Peyer's patch (tissue), 4 donors: ENCODE measurements at regions not wholly inside any gene's neighbourhood (a gene's known extent, or its start where the extent isn't known, plus 50 kb on each side); places are given as distances from the start of the nearest gene placed in this dataset.

ENCODE experiments used
- DNase-seq, 3 donors: peaks; one replicate each; pipeline ENCODE4 v3.0.0-alpha.2; 2017 to 2019
- H3K27ac ChIP-seq, 4 donors: fragments of 200-600 bp; sonication (generic); one replicate each; pipeline ENCODE4 v1.5.1; 2016 to 2019
- H3K27me3 ChIP-seq, 2 donors: fragments of 200-600 bp; sonication (generic); one replicate each; pipeline ENCODE4 v1.5.1; 2019
- H3K36me3 ChIP-seq, 3 donors: fragments of 200-600 bp; sonication (generic); one replicate each; pipeline ENCODE4 v1.5.1; 2016 to 2019
- H3K4me1 ChIP-seq, 4 donors: fragments of 200-600 bp; sonication (generic); one replicate each; pipeline ENCODE4 v1.5.1; 2016 to 2019
- H3K4me3 ChIP-seq, 4 donors: fragments of 200-600 bp; sonication (generic); 1 replicate in 3 of 4; 2 replicates in 1 of 4; pipeline ENCODE4 v1.5.1; 2016 to 2019; ENCODE audit warnings: mild to moderate bottlenecking in 1 of 4
- H3K9me3 ChIP-seq, 4 donors: fragments of 200-600 bp; sonication (generic); one replicate each; pipeline ENCODE4 v1.5.1; 2016 to 2019; ENCODE audit warnings: mild to moderate bottlenecking in 1 of 4
- POLR2A ChIP-seq, 2 donors: fragments of 450-650 bp; IDR thresholded peaks; one replicate each; pipeline ENCODE4 v1.5.1; 2017; ENCODE audit warnings: antibody characterized with exemption in 2 of 2, mild to moderate bottlenecking in 2 of 2, moderate library complexity in 2 of 2
- TF ChIP-seq, protein P1 (sequence below), 6 experiments: fragments of 450-650 bp in 4 of 6; fragments of 200-600 bp in 2 of 6; sonication (generic) in 1 of 6; IDR thresholded peaks; one replicate each; pipeline ENCODE4 v1.5.1; 2017 to 2019; ENCODE audit warnings: antibody characterized with exemption in 6 of 6, mild to moderate bottlenecking in 3 of 6, moderate library complexity in 1 of 6

DNA sequence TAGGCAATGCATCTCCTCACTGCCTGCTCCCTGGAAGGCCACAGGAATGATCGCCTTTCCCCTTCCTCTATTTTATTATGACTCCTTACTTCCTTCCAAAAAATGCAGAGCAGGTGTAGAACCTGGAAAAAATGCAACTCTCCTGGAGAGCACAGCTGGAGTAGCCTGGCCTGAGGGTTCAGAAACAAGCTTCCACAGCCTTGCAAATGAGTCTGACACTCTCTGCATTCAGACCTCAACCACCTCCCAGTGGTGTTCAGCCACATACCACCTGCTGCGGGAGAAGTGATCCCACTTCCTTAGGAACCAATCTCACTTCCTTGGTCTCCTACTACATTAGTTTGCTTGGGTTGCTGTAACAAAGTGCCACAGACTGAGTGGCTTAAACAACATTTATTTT is 368.1 kb upstream of the NOCT start:
- H3K36me3 ChIP-seq = no peaks in the 10 kb centered on the region
- no peak overlapping the region for H3K4me3 ChIP-seq
- TF ChIP-seq, protein P1, sequence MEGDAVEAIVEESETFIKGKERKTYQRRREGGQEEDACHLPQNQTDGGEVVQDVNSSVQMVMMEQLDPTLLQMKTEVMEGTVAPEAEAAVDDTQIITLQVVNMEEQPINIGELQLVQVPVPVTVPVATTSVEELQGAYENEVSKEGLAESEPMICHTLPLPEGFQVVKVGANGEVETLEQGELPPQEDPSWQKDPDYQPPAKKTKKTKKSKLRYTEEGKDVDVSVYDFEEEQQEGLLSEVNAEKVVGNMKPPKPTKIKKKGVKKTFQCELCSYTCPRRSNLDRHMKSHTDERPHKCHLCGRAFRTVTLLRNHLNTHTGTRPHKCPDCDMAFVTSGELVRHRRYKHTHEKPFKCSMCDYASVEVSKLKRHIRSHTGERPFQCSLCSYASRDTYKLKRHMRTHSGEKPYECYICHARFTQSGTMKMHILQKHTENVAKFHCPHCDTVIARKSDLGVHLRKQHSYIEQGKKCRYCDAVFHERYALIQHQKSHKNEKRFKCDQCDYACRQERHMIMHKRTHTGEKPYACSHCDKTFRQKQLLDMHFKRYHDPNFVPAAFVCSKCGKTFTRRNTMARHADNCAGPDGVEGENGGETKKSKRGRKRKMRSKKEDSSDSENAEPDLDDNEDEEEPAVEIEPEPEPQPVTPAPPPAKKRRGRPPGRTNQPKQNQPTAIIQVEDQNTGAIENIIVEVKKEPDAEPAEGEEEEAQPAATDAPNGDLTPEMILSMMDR (IDR thresholded peaks at IDR 0.05) = no peak
- no peak for TF ChIP-seq POLR2A (IDR thresholded peaks at IDR 0.05)
- H3K27me3 ChIP-seq = no peaks in the 10 kb centered on the region
- H3K27ac ChIP-seq = no peak overlapping the region
- no peaks in the 10 kb centered on the region for H3K9me3 ChIP-seq
- no peaks in the 10 kb centered on the region for H3K4me1 ChIP-seq
- DNase-seq = no peak

DNA sequence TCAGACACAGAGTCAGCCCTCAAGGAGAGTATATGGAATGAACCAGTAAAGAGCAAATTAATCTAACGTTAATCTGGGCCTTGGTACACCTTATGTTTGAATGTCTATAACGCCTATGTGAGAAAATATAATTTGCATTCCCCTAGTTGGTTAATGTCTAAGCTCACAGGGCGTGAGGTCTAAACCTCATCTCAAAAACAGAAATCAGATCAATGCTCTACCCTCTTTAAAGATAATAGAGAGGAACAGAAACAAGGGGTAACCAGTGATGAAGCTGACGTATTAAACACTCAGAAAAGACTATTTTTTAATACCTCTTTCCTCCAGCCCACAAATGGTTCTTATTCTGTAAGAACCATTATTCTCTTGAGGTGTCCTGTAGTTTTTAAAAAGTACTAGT is 369.2 kb upstream of the NOCT start:
- Histone ChIP-seq H3K36me3 (no peaks in the 10 kb centered on the region), H3K4me1 (no peaks in the 10 kb centered on the region), H3K27ac (no peak overlapping the region), H3K27me3 (no peaks in the 10 kb centered on the region), H3K9me3 (no peaks in the 10 kb centered on the region), H3K4me3 (no peak overlapping the region)
- no peak for DNase-seq
- TF ChIP-seq, protein P1 (IDR thresholded peaks at IDR 0.05) = no peak
- TF ChIP-seq POLR2A (IDR thresholded peaks at IDR 0.05) = no peak

DNA sequence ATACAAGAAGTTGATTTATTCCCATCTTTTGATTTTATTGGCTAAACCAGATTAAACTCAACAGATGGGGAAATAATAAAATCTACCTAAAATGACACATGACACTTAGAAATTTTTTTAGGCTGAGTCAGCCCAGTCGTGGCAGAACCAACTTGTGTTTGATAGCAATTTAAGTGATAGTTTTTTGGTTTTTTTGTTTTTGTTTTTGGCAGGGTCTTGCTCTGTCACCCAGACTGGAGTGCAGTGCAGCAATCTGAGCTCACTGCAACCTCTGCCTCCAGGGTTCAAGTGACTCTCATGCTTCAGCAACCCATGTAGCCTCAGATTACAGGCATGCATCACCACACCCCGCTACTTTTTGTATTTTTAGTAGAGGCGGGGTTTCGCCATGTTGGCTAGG is 370.3 kb upstream of the NOCT start:
- DNase-seq = no peak
- Histone ChIP-seq H3K9me3 (no peaks in the 10 kb centered on the region), H3K36me3 (no peaks in the 10 kb centered on the region), H3K27me3 (no peaks in the 10 kb centered on the region), H3K27ac (no peak overlapping the region), H3K4me1 (no peaks in the 10 kb centered on the region), H3K4me3 (no peak overlapping the region)
- no peak for TF ChIP-seq POLR2A (IDR thresholded peaks at IDR 0.05)
- TF ChIP-seq, protein P1 (IDR thresholded peaks at IDR 0.05) = no peak

DNA sequence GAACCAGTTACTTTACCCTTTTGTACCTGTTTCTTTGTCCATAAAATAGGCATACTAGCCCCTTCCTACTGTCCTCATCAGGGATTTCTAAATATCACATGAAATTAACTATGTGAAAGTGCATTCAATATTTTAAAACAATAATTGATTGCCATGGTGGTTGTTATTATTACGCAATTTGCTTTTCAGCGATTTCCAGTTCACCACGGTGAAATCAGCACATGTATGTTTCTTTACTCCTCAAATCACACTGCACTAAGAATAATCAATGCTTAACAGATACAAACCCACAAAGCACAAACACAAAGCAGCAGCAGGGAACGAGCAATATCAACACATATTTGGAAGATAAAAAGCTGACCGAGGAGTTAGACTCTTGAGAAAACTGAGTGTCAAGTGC is 371.3 kb upstream of the NOCT start:
- H3K27ac ChIP-seq = no peak overlapping the region
- H3K9me3 ChIP-seq = no peaks in the 10 kb centered on the region
- H3K36me3 ChIP-seq = no peaks in the 10 kb centered on the region
- no peak for DNase-seq
- no peak for TF ChIP-seq POLR2A (IDR thresholded peaks at IDR 0.05)
- TF ChIP-seq, protein P1 (IDR thresholded peaks at IDR 0.05) = no peak
- no peaks in the 10 kb centered on the region for H3K4me1 ChIP-seq
- H3K27me3 ChIP-seq = no peaks in the 10 kb centered on the region
- no peak overlapping the region for H3K4me3 ChIP-seq

DNA sequence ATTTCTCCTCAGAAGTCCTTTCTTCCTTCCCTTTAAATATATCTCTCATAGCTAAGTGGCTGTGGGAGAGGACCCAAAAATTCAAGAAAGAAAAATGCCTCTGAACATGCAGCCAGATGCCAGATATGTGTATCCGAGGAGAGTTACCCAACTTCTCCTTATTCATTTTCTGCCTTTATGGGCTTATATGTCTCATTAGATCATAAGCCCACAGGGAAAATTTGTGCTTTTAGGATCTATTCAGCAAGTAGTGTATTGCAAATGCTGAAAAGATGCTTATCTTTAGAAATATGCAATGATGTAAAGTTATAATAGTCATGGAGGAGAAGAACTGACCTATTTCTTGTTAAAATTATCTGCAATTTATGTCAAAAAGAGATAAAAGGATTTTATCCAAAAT is 371.8 kb upstream of the NOCT start:
- no peaks in the 10 kb centered on the region for H3K27me3 ChIP-seq
- no peak overlapping the region for H3K4me3 ChIP-seq
- H3K4me1 ChIP-seq = no peaks in the 10 kb centered on the region
- no peak for TF ChIP-seq POLR2A (IDR thresholded peaks at IDR 0.05)
- TF ChIP-seq, protein P1 (IDR thresholded peaks at IDR 0.05) = no peak
- H3K27ac ChIP-seq = no peak overlapping the region
- DNase-seq = no peak
- no peaks in the 10 kb centered on the region for H3K36me3 ChIP-seq
- no peaks in the 10 kb centered on the region for H3K9me3 ChIP-seq

DNA sequence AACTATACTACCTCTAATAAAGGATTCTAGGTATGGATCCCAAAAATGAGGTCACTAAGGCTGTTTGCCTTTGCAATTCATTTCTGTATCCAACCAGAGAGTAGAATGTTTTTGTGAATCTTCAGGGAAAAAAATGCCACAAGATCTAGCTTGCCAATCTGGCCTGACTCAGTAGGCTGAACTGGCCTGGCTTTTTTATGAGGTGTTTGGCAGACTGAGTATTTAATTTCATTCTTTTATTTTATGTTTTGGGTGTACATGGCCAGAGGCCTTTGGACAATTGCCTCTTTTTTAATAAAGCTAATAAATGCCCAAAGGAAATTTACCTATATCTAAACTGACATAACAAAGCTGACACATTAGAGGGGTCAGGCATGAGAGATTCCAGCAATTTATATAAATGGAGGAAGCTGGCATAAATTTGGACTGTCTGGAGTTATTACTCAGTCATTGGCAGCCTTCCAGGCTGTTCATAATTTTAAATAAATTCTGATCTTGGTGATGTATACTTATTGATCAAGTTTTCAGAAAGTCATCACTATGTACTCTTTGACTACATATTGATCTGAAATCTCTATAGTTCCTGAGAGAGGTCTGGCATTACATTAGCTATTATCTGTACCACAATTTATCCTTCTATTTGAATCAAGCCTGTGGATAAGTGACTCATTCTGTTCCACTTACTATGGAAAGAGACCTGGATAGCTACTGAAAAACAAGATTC is 376.4 kb upstream of the NOCT start:
- no peak overlapping the region for H3K4me3 ChIP-seq
- H3K27me3 ChIP-seq = no peaks in the 10 kb centered on the region
- no peak for TF ChIP-seq POLR2A (IDR thresholded peaks at IDR 0.05)
- TF ChIP-seq, protein P1 (IDR thresholded peaks at IDR 0.05) = no peak
- H3K36me3 ChIP-seq = no peaks in the 10 kb centered on the region
- H3K9me3 ChIP-seq = no peaks in the 10 kb centered on the region
- no peak overlapping the region for H3K27ac ChIP-seq
- H3K4me1 ChIP-seq = no peaks in the 10 kb centered on the region
- DNase-seq = no peak
